NB4 (cell line): ENCODE measurements at regions not wholly inside any gene's neighbourhood (a gene's known extent, or its start where the extent isn't known, plus 50 kb on each side); places are given as distances from the start of the nearest gene placed in this dataset.

Experiments used
- DNase-seq: peaks from one replicate; pipeline ENCODE4 v3.0.0; 2010; ENCODE audit warnings: low read depth
- H3K4me3 ChIP-seq: one replicate; pipeline ENCODE4 v1.5.1; 2011; ENCODE audit warnings: mild to moderate bottlenecking, low read depth, low read length, moderate library complexity
- CTCF ChIP-seq: IDR thresholded peaks from one replicate; pipeline ENCODE4 v1.5.1; 2012; ENCODE audit warnings: low read depth, low read length
- MAX ChIP-seq: IDR thresholded peaks from 2 replicates; pipeline ENCODE4 v1.6.1; 2011; ENCODE audit warnings: low read depth, low read length
- MYC ChIP-seq: IDR thresholded peaks from 2 replicates; pipeline ENCODE4 v1.6.1; 2011; ENCODE audit warnings: low read depth, low read length
- POLR2A ChIP-seq: IDR thresholded peaks from 2 replicates; pipeline ENCODE4 v1.6.1; 2011; ENCODE audit warnings: mild to moderate bottlenecking; ENCODE audit not compliant: insufficient read length; ENCODE audit errors: extremely low read depth

- no peak overlapping the region for H3K4me3 ChIP-seq
- TF ChIP-seq MYC (no peak), MAX (no peak), POLR2A (no peak), CTCF (no peak)
- no peak for DNase-seq
Observed at GRCh38 chr1:38231941-38232340, 185.3 kb upstream of the POU3F1 start.

- no peak for DNase-seq
- H3K4me3 ChIP-seq: no peak overlapping the region
- TF ChIP-seq MYC (no peak), MAX (no peak), CTCF (no peak), POLR2A (no peak)
Observed at GRCh38 chr1:38228718-38229117, 182.1 kb upstream of the POU3F1 start.

- no peak for TF ChIP-seq MYC
- no peak for TF ChIP-seq CTCF
- TF ChIP-seq MAX: no peak
- no peak for TF ChIP-seq POLR2A
- DNase-seq: no peak
- H3K4me3 ChIP-seq: no peak overlapping the region
Observed at GRCh38 chr1:38225745-38226144, 179.2 kb upstream of the POU3F1 start.

GRCh38 chr1:38223391-38223790 lies 176.8 kb upstream of the POU3F1 start:
- no peak overlapping the region for H3K4me3 ChIP-seq
- TF ChIP-seq CTCF: no peak
- TF ChIP-seq MAX: no peak
- TF ChIP-seq MYC: no peak

GRCh38 chr1:38222891-38223290 lies 176.3 kb upstream of the POU3F1 start:
- no peak overlapping the region for H3K4me3 ChIP-seq
- DNase-seq: no peak
- TF ChIP-seq MYC: no peak
- TF ChIP-seq MAX: no peak
- TF ChIP-seq POLR2A: no peak
- TF ChIP-seq CTCF: no peak

More at GRCh38 chr1:38223391-38223790, 176.8 kb upstream of the POU3F1 start:
- DNase-seq: no peak

GRCh38 chr1:38221006-38221649 lies 174.5 kb upstream of the POU3F1 start:
- no peak overlapping the region for H3K4me3 ChIP-seq
- DNase-seq: no peak
- TF ChIP-seq MYC (no peak), POLR2A (no peak), CTCF (no peak), MAX (no peak)
